HG02884 (cell line): ENCODE measurements at regions not wholly inside any gene's neighbourhood (a gene's known extent, or its start where the extent isn't known, plus 50 kb on each side); places are given as distances from the start of the nearest gene placed in this dataset.
"Not testable (repeated sequence)": the region's sequence is repeated elsewhere in the genome, so short reads cannot be mapped to it uniquely, and the experiment has no call there.

Source experiments
- ATAC-seq: cut with Tn5 transposase; IDR thresholded peaks from one replicate; pipeline ENCODE4 v1.9.1; 2021; ENCODE audit warnings: mild to moderate bottlenecking, moderate library complexity; ENCODE audit not compliant: unreplicated experiment

DNA sequence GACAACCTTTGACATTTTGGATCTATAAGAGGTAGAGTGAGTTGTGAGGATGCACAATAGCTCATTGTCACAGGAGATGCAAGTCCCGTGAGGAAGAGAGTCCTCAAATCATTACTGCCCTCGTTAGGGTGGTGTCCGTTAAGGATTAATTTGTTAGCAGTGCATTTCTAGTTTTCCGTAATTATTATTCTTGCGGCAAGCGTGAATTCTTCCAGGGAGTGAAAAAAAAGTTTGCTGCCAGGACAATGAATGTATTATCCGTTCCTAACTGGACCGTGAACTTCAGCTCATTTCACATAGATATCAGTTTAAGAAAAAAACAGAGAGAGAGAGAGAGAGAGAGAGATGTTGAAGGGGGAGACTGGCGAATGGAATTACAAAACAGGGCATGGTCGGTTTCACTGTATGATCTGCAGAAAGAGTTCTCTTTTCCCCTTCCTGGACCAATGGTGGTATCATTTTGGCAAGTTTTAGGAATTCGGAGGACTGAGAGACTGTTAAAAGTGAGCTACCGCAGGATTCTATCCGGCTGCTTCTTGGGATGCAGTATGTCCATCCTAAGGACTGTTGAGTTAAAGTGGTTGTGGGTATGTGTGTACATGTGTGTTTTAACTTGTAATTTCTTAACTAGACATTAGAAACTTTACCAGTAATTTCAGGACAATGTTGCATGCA, 216.0 kb upstream of the NFIA start:
- ATAC-seq: no peak

GRCh38 chr1:60865166-60865565, 217.2 kb upstream of the NFIA start:
- ATAC-seq: no peak

DNA sequence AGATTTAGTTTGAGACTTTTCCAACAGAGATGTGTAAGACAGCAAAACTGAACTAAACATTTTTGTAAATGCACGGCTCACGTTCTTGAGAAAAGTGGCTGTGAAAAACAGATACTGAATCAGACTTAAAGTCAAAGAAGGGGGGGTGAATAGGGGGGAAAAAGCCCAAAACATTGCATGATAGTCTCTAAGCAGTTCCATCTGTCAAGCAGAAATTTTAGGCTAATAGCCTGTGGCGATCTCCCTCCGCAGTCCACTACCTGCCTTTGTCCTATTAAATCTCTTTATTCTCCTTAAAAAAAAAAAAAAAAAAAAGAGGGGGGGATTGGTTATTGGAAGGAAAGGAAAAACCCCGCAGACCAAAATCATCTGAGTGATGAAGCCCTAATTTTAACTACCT, 217.6 kb upstream of the NFIA start:
- no peak for ATAC-seq

GRCh38 chr1:60863131-60863530, 219.2 kb upstream of the NFIA start:
- no peak for ATAC-seq

- ATAC-seq: no peak
Observed at GRCh38 chr1:60861961-60862567, 220.3 kb upstream of the NFIA start.

DNA sequence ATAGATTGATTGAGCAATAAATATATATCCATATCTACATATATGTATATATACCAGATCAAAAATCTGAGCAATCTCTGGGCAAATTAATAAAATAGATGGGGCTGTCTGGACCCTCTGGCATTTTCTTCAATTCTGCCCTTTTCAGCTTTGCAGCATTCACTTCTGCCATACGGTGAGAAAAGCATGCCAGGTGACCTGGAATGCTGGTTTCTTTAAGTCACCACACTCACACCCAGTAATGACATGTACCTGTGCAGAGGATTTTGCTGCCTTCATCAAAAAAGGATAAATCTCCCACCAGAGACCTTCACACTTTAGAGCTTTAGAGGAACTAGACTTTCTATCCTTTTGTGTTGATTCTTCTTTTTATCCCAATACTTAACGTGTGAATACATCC, 223.2 kb upstream of the NFIA start:
- ATAC-seq: no peak

- ATAC-seq: no peak
Observed at GRCh38 chr1:60857851-60858250, 224.5 kb upstream of the NFIA start.

DNA sequence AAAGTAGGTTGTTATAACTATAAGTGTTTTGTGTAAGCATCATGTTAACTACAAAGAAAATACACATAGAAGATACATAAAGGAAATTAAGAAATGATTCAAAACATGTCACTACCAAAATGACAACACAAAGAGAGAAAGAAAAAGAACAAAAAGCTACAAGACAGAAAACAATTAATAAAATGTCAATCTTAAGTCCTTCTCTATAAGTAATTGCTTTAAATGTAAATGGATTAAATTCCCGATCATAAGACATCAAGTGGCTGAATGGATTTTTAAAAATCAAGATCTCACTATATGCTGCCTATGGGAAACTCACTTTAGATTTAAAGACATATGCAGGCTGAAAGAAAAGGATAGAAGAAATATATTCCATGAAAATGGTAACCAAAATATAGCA, 232.3 kb upstream of the NFIA start:
- ATAC-seq: no peak

- ATAC-seq: no peak
Observed at GRCh38 chr1:60849401-60849800, 233.0 kb upstream of the NFIA start.

DNA sequence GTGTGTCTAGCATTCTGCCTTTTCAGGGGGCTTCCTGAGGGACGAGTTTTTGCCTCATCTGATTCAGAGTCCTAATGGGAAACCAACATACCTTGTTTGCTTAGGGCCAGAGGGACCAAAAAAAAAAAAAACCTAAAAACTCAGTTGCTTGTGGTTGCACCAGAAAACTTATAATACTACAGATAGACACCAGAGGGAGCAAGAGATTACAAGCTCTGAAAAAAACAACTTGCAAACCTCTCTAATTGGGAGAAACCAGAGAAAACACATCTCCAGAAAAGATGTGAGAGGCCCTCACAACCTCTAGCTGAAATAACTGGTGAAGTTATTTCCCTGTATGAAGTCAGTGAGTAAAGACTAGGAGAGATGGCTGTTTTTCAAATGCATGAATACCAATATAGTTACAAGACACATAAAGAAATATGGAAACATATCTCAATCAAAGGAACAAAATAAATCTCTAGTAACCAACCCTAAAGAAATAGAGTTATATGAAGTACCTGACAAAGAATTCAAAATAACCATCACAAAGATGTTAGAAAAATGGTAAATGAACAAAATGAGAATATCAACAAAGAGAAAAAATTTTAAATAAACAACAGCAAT, 233.7 kb upstream of the NFIA start:
- ATAC-seq: no peak

GRCh38 chr1:60847855-60848582, 234.3 kb upstream of the NFIA start:
- no peak for ATAC-seq

GRCh38 chr1:60847391-60847790, 235.0 kb upstream of the NFIA start:
- ATAC-seq: no peak

DNA sequence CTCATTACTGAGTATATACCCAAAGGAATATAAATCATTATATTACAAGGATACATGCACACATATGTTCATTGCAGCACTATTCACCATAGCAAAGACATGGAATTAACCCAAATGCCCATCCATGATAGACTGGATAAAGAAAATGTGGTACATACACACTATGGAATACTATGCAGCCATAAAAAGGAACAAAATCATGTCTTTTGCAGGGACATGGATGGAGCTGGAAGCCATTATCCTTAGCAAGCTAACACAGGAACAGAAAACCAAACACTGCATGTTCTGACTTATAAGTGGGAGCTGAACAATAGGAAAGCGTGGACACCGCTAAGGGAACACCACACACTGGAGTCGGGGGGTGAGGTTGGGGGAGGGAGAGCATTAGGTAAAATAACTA, 236.7 kb upstream of the NFIA start:
- not testable (repeated sequence) for ATAC-seq

DNA sequence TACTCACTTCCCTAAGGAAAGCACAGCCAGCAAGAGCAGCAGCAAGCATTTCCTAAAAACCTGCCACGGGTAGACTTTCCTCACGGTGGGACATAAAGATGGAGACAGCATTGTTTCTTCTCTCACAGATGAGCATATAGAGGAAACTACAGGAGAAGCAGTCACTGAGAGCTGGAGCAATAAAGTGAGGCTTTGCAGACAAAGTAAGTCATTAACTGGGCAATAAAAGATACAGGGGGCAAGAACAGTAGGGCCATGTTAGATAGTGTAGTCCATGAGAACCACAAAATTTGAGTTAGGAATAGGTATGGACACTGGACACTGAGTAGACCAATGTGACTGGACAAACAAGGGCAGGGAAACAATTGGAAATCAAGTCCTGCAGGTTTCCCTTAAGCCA, 240.1 kb upstream of the NFIA start:
- ATAC-seq: no peak

GRCh38 chr1:60841116-60842046, 241.0 kb upstream of the NFIA start:
- ATAC-seq: no peak

DNA sequence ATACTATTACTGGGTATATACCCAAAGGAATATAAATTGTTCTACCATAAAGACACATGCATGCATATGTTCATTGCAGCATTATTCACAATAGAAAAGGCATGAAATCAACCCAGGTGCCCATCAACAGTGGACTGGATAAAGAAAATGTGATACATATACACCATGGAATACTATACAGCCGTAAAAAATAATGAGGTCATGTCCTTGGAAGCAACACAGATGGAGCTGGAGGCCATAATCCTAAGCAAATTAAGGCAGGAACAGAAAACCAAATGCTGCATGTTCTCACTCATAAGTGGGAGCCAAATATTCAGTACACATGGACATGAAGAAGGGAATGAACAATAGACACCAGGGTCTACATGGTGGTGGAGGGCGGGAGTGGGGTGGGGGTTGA, 241.9 kb upstream of the NFIA start:
- not testable (repeated sequence) for ATAC-seq

DNA sequence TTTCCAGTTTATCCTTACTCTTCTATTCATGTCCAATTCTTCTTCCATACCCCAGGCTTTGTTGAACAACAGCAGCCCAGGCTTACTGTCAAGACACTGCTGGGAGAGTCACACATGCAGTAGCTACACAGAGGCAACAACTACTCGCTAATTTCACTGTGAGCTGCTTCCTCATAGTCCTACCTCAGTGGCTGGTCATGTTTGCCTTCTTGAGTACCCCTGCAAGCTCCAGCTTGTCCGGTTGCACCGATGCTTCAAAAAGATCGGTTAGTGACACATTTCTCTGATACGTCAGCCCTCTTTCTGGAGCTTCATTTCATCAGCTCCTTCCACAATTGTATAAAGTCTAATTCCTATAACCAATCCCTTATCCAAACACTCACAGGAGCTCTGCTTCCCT, 246.7 kb upstream of the NFIA start:
- no peak for ATAC-seq

- ATAC-seq: no peak
Observed at GRCh38 chr1:60833173-60833572, 249.2 kb upstream of the NFIA start.

DNA sequence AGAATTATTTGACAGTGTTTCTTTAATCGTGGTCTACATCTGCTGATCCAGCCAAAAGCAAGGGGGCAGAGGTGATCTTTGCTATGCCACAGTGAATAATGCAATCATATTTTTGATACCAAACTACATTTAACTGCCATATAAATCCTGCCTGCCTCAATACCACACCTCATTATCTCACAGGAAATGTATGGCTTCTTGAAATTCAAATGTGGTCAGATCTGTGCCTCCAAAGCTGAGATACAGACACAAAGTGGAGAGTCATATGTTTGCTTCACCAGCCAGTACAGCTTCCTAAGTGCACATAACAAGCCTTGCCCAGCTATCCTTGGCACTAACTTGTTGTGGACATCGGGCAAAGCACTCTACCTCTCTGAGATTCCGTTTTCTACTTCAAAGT, 250.0 kb upstream of the NFIA start:
- ATAC-seq: no peak

- no peak for ATAC-seq
Observed at GRCh38 chr1:60831780-60832179, 250.6 kb upstream of the NFIA start.

GRCh38 chr1:60828944-60829343, 253.4 kb upstream of the NFIA start:
- no peak for ATAC-seq
